ENCODE measurements at regions not wholly inside any gene's neighbourhood (a gene's known extent, or its start where the extent isn't known, plus 50 kb on each side); places are given as distances from the start of the nearest gene placed in this dataset.

- TF ChIP-seq CTCF (conservative IDR thresholded peaks at IDR 0.05) (no peak), ZFX (IDR thresholded peaks at IDR 0.05) (no peak)
These were observed 139.8 kb downstream of the RPL22L1 start for GRCh38 chr3:170730071-170730812.
